ENCODE measurements at regions not wholly inside any gene's neighbourhood (a gene's known extent, or its start where the extent isn't known, plus 50 kb on each side); places are given as distances from the start of the nearest gene placed in this dataset.

DNA sequence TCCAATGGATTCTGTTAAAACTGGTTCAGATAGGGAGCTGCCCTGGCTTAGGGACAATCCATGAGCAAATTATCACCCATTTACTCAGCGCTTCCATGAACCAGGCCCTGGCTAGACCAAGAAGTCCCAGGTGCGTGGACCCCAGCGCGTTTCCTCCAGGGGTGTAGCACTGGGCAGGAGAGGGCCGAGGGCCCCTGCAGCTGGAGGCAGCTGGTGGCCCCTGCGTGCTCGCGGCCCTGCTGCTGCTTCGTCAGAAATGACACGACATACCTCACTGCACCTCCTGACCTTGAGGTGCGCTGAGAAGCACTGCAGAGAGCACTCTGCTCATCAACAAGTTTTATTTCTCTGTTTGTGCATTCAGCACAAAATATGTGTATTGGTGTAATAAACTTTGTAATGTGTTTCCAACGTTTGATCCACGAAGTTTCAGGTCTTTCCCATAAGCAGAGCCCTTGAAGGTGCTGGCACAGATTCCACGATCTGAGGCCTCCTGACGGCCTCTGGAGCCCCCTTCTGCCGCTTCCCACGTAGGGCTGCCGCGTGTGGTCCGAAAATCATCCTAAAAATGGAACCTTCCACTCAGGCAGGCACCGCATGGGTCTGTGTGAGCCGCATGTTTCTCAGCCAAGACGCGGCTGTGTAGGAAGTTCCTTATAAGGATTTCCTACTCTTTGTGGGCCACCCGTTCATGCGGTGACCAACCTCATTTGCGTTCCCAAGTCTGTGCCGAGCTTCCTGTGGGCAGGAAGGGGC, 50.8 kb upstream of the ZCCHC14 start:
- H2BK15ac ChIP-seq (ENCODE audit: low read depth, low read length) = no peak overlapping the region; the same call in 2 of the 3 replicates
- H3K4me2 ChIP-seq (ENCODE audit: low read depth, low read length) = no peak overlapping the region
- peaks cover 8% of the 10 kb centered on the region for H3K9me3 ChIP-seq (ENCODE audit: control insufficient read depth, insufficient read depth, low read length)
- no peak overlapping the region for H3K56ac ChIP-seq (ENCODE audit: extremely low read depth, insufficient read depth, low read length)
- no peak overlapping the region for H2AFZ ChIP-seq (replicated peaks; ENCODE audit: low read length, poor library complexity)
- no TSS peak for BruUV-seq (replicated peaks)
- ATAC-seq (ENCODE audit: low read depth) = no peak
- CTCF ChIA-PET = no interaction called here
- H2BK120ac ChIP-seq (ENCODE audit: low read depth, low read length) = no peak overlapping the region
- no peaks in the 10 kb centered on the region for H3K36me3 ChIP-seq (ENCODE audit: control insufficient read depth, insufficient read depth, low read length)
- H2BK5ac ChIP-seq (ENCODE audit: low read depth, low read length, poor library complexity, severe bottlenecking) = no peak overlapping the region
- no peak overlapping the region for H3K4me3 ChIP-seq (ENCODE audit: insufficient read depth, low read depth, low read length)
- TF ChIP-seq, protein P1, sequence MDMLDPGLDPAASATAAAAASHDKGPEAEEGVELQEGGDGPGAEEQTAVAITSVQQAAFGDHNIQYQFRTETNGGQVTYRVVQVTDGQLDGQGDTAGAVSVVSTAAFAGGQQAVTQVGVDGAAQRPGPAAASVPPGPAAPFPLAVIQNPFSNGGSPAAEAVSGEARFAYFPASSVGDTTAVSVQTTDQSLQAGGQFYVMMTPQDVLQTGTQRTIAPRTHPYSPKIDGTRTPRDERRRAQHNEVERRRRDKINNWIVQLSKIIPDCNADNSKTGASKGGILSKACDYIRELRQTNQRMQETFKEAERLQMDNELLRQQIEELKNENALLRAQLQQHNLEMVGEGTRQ (IDR thresholded peaks at IDR 0.05; ENCODE audit: low read depth, low read length) = no peak
- TF ChIP-seq MAZ (IDR thresholded peaks at IDR 0.05; ENCODE audit: borderline replicate concordance, low read depth, low read length) = no peak
- TF ChIP-seq FOS (IDR thresholded peaks at IDR 0.05; ENCODE audit: low read depth, low read length) = no peak
- no peak for TF ChIP-seq CEBPB (IDR thresholded peaks at IDR 0.05; ENCODE audit: low read depth, low read length)
- TF ChIP-seq RCOR1 (IDR thresholded peaks at IDR 0.05; ENCODE audit: insufficient replicate concordance, low read length) = no peak
- TF ChIP-seq NFE2L2 (IDR thresholded peaks at IDR 0.05; ENCODE audit: low read depth, low read length) = no peak
- no peak for TF ChIP-seq MAFK (IDR thresholded peaks at IDR 0.05; ENCODE audit: low read depth, low read length)
- TF ChIP-seq POLR2A (IDR thresholded peaks at IDR 0.05; ENCODE audit: low read depth, low read length) = no peak
- TF ChIP-seq MXI1 (IDR thresholded peaks at IDR 0.05; ENCODE audit: borderline replicate concordance, low read depth, low read length) = no peak
- TF ChIP-seq CHD1 (IDR thresholded peaks at IDR 0.05; ENCODE audit: low read depth, low read length) = no peak
- TF ChIP-seq RAD21 (IDR thresholded peaks at IDR 0.05; ENCODE audit: low read length) = no peak
- TF ChIP-seq, protein P2, sequence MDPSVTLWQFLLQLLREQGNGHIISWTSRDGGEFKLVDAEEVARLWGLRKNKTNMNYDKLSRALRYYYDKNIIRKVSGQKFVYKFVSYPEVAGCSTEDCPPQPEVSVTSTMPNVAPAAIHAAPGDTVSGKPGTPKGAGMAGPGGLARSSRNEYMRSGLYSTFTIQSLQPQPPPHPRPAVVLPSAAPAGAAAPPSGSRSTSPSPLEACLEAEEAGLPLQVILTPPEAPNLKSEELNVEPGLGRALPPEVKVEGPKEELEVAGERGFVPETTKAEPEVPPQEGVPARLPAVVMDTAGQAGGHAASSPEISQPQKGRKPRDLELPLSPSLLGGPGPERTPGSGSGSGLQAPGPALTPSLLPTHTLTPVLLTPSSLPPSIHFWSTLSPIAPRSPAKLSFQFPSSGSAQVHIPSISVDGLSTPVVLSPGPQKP (IDR thresholded peaks at IDR 0.05; ENCODE audit: borderline replicate concordance, low read depth, low read length) = no peak
- TF ChIP-seq BHLHE40 (IDR thresholded peaks at IDR 0.05; ENCODE audit: low read depth, low read length) = no peak
- TF ChIP-seq SMC3 (IDR thresholded peaks at IDR 0.05; ENCODE audit: low read depth, low read length) = no peak
- TF ChIP-seq RFX5 (IDR thresholded peaks at IDR 0.05; ENCODE audit: low read depth, low read length) = no peak
- TF ChIP-seq, protein P3, sequence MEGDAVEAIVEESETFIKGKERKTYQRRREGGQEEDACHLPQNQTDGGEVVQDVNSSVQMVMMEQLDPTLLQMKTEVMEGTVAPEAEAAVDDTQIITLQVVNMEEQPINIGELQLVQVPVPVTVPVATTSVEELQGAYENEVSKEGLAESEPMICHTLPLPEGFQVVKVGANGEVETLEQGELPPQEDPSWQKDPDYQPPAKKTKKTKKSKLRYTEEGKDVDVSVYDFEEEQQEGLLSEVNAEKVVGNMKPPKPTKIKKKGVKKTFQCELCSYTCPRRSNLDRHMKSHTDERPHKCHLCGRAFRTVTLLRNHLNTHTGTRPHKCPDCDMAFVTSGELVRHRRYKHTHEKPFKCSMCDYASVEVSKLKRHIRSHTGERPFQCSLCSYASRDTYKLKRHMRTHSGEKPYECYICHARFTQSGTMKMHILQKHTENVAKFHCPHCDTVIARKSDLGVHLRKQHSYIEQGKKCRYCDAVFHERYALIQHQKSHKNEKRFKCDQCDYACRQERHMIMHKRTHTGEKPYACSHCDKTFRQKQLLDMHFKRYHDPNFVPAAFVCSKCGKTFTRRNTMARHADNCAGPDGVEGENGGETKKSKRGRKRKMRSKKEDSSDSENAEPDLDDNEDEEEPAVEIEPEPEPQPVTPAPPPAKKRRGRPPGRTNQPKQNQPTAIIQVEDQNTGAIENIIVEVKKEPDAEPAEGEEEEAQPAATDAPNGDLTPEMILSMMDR (conservative IDR thresholded peaks at IDR 0.05; ENCODE audit: low read depth, low read length) = no peak
- no peak overlapping the region for H2AK9ac ChIP-seq (replicated peaks; ENCODE audit: low read depth, low read length, poor library complexity)
- in situ Hi-C loops (cut with MboI; ENCODE audit: low sequenced_read_pairs) = no loop called here
- H3K23ac ChIP-seq (ENCODE audit: low read depth, low read length) = no peak overlapping the region
- H3K9me1 ChIP-seq (ENCODE audit: insufficient read depth, low read length) = no peaks in the 10 kb centered on the region; the same call in 1 of the 2 replicates
- no peak for DNase-seq
- no peak overlapping the region for H4K8ac ChIP-seq (ENCODE audit: low read depth in 2 of 2, low read length in 2 of 2)
- H3K9ac ChIP-seq (ENCODE audit: low read depth, low read length) = no peak overlapping the region
- peaks cover 8% of the 10 kb centered on the region for H3K4me1 ChIP-seq (ENCODE audit: control insufficient read depth, insufficient read depth, low read length)
- intact Hi-C loops (cut with micrococcal nuclease) = no loop called here
- no peaks in the 10 kb centered on the region; the same call in 1 of the 2 replicates for H4K20me1 ChIP-seq (ENCODE audit: insufficient read depth, low read length)
- peaks cover 34% of the 10 kb centered on the region for H3K27me3 ChIP-seq (ENCODE audit: control insufficient read depth, insufficient read depth, low read length)
- H3K18ac ChIP-seq (ENCODE audit: low read depth, low read length) = no peak overlapping the region
- H2BK20ac ChIP-seq (ENCODE audit: low read depth, low read length) = no peak overlapping the region
- H4K91ac ChIP-seq (ENCODE audit: insufficient read depth, low read depth, low read length) = no peak overlapping the region
- H3K4ac ChIP-seq (ENCODE audit: low read depth, low read length) = no peak overlapping the region
- 52% methylated on average over 11 of the region's 28 CpGs; no CpG with 5 or more reads in 1 of the 2 experiments for WGBS, 2 experiments (ENCODE audit: extremely low coverage in 2 of 2, insufficient read length in 1 of 2)
- POLR2A ChIA-PET (ENCODE audit: unreplicated experiment) = no interaction called here
- no peak overlapping the region for H4K5ac ChIP-seq (ENCODE audit: low read depth, low read length)
- H3K14ac ChIP-seq (replicated peaks; ENCODE audit: low read depth, low read length) = no peak overlapping the region
- no peak overlapping the region for H3K27ac ChIP-seq (ENCODE audit: insufficient read depth, low read length)
- H3K79me1 ChIP-seq (ENCODE audit: low read depth in 1 of 2, low read length in 2 of 2) = no peaks in the 10 kb centered on the region
- dilution Hi-C loops (cut with HindIII; ENCODE audit: low sequenced_read_pairs, unreplicated experiment) = no loop called here
- no peak overlapping the region for H2AK5ac ChIP-seq (ENCODE audit: low read depth, low read length)

Measured in IMR-90 (cell line).